ENCODE measurements at regions not wholly inside any gene's neighbourhood (a gene's known extent, or its start where the extent isn't known, plus 50 kb on each side); places are given as distances from the start of the nearest gene placed in this dataset.
"Not testable (repeated sequence)": the region's sequence is repeated elsewhere in the genome, so short reads cannot be mapped to it uniquely, and the experiment has no call there.

DNA sequence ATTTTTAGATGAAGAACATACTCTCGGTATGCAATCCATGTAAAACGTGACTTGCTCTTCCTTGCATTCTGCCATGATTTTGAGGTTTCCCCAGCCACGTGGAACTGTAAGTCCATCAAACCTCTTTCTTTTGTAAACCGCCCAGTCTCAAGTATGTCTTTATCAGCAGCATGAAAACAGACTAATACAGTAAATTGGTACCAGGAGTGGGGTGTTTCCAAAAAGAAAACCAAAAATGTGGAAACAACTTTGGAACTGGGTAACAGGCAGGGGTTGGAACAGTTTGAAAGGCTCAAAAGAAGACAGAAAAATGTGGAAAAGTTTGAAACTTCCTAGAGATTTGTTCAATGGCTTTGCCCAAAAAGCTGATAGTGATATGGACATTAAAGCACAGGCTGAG, 1957.9 kb downstream of the SUCLG1 start:
- DNase-seq (ENCODE audit: low read depth in 4 of 4, low spot score in 3 of 4): no peak

DNA sequence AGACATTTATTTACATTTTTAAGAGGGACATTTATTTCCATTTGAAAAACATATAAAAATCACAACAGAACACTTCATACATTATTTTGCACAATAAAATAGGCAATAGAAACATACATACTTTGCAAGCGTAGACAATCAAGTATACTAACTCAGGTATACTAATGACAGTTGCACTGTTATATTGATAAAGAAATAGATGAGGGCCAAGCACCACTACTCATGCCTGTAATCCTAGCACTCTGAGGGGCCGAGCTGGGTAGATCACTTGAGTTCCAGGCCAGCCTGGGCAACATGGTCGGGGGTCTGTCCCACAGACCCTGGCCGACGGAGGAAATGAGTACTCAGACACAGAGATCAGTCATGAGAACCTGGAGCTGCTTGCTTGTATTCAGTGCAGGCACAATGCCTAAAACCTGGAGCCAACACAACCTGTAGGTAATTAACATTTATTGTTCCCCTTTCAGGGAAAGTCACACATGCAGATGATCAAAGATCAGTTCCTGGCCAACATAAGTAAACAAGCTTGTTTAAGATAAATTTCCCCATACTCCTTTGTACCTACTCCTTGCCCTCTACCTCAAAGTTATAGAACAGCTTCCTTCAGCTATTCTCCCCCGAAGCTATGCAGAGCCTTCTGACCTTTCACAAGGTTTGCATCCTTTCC, 1960.2 kb downstream of the SUCLG1 start:
- DNase-seq (ENCODE audit: low read depth in 4 of 4, low spot score in 3 of 4): no peak

GRCh38 chr2:82494739-82495138, 1964.3 kb downstream of the SUCLG1 start:
- DNase-seq (ENCODE audit: low read depth in 4 of 4, low spot score in 3 of 4): no peak

DNA sequence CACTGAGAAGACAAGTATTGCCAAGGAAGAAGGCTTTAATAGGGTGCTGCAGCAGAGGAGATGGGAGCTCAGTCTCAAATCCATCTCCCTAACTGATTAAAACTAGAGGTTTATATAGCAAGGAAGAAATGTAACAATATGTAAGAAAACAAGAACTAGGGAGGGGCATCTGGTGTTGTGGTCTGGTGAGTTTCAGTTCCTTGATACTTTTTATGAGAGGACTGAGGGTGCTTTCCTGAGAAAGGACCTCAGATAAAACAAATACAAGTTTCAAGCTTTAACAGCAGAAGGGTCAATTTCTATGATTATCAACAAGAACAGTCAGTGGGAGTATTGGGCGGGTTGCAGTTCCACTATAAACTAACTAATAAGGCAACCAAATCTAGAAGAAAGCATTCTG, 1967.5 kb downstream of the SUCLG1 start:
- no peak for DNase-seq (ENCODE audit: low read depth in 4 of 4, low spot score in 3 of 4)

- DNase-seq (ENCODE audit: low read depth in 4 of 4, low spot score in 3 of 4): no peak
These were observed 1971.7 kb downstream of the SUCLG1 start for GRCh38 chr2:82487354-82487753.

DNA sequence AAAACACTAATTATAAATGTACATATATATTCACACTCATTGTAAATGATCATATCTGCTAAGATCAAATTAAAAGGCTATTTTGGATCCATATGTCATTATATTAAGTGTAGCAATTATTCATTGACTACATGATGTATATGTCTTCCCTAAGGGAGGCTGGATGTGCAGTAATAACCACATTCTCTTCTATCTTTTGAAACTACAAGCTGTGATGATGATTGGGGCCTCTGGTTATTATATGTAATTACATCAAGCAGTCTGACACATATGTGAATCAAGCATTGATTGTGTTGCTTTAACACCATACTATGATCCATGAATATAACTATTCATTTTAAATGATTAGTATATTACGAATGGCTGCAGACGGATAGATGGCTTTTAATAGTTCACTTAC, 1973.4 kb downstream of the SUCLG1 start:
- no peak for DNase-seq (ENCODE audit: low read depth in 4 of 4, low spot score in 3 of 4)

DNA sequence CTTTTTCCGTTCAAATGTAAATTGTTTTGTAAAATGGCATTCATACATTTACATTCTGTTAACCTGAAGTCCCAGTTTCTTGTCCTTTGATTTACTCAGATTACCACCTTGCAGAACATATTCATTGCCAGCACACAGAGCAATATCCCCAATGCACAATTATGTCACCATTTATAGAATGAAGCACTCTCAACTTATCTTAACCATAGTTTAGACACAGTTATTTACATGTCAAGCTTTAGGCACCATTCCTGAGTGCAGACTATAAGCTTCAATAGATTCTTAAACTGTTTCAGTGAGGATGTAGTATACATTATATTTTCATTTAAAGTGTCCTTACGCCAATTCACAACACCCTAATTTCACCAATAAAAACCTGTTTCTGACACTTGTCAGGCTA, 1977.9 kb downstream of the SUCLG1 start:
- no peak for DNase-seq (ENCODE audit: low read depth in 4 of 4, low spot score in 3 of 4)

- no peak for DNase-seq (ENCODE audit: low read depth in 4 of 4, low spot score in 3 of 4)
These were observed 1980.4 kb downstream of the SUCLG1 start for GRCh38 chr2:82478641-82479040.

GRCh38 chr2:82476094-82476493, 1983.0 kb downstream of the SUCLG1 start:
- no peak for DNase-seq (ENCODE audit: low read depth in 4 of 4, low spot score in 3 of 4)

GRCh38 chr2:82428251-82428650, 2030.8 kb downstream of the SUCLG1 start:
- no peak for DNase-seq (ENCODE audit: low read depth in 4 of 4, low spot score in 3 of 4)

DNA sequence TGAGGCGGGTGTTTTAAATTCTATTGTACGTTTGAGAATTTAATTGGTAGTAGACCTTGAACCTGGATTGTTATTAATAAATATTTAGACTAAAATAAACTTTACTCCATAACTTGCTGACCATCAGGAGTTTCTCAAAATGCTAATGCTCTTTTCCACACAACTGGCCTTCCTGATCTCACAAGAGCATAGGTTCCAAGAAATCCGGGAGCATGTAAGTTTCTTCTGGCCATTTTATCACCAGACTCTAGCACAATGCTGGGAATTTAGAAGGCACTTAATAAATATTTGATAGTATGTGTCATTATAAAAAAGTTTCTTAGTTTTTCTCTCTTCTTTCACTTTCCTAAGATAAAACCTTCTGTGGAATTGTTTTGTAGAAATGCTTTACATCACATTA, 2047.1 kb downstream of the SUCLG1 start:
- no peak for DNase-seq (ENCODE audit: low read depth in 4 of 4, low spot score in 3 of 4)

GRCh38 chr2:82411071-82411470, 2048.0 kb downstream of the SUCLG1 start:
- DNase-seq (ENCODE audit: low read depth in 4 of 4, low spot score in 3 of 4): no peak

- no peak for DNase-seq (ENCODE audit: low read depth in 4 of 4, low spot score in 3 of 4)
These were observed 2063.5 kb downstream of the SUCLG1 start for GRCh38 chr2:82395531-82395930.

DNA sequence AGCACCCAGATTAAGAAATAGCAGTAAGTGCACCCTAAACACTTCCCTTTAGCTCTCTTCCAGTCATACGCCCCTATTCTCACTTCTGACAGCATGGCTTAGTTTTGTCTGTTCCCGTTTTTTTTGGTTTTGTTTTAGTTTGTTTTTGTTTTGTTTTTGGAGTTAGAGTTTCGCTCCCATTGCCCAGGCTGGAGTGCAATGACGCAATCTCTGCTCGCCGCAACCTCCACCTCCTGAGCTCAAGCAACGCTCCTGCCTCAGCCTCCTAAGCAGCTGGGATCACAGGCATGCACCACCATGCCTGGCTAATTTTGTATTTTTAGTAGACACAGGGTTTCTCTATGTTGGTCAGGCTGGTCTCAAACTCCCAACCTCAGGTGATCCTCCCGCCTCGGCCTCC, 2067.7 kb downstream of the SUCLG1 start:
- no peak for DNase-seq (ENCODE audit: low read depth in 4 of 4, low spot score in 3 of 4)

- DNase-seq (ENCODE audit: low read depth in 4 of 4, low spot score in 3 of 4): no peak
These were observed 2051.1 kb upstream of the LRRTM1 start for GRCh38 chr2:82355622-82356021.

- DNase-seq (ENCODE audit: low read depth in 4 of 4, low spot score in 3 of 4): no peak
These were observed 2041.4 kb upstream of the LRRTM1 start for GRCh38 chr2:82345910-82346309.

GRCh38 chr2:82344670-82345069, 2040.1 kb upstream of the LRRTM1 start:
- DNase-seq (ENCODE audit: low read depth in 4 of 4, low spot score in 3 of 4): no peak

GRCh38 chr2:82342356-82342755, 2037.8 kb upstream of the LRRTM1 start:
- no peak for DNase-seq (ENCODE audit: low read depth in 4 of 4, low spot score in 3 of 4)

DNA sequence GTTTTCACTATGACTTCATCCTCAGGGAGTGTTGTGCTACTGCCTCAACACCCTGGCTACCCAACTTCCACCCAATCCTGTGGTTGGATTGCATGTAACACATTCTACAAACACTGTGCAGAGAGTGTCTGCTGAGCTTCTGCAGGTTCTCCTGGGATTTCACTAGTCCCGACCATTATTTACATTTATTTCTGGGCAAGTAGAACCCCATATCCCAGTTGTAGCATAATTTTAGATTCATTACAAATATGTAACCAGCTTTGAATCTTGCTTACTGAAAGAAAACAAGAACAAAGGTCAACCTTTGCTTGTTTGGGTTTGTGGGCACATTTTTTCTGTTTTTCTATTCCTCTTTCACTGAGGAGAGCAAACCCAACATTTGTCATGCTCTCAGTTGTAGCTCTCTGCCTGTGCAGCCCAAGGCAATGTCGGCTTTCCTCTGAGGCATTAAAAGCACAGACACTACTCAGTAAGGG, 2036.1 kb upstream of the LRRTM1 start:
- no peak for DNase-seq (ENCODE audit: low read depth in 4 of 4, low spot score in 3 of 4)

- DNase-seq (ENCODE audit: low read depth in 4 of 4, low spot score in 3 of 4): no peak
These were observed 2035.3 kb upstream of the LRRTM1 start for GRCh38 chr2:82339805-82340204.

GRCh38 chr2:82333697-82334096, 2029.1 kb upstream of the LRRTM1 start:
- no peak for DNase-seq (ENCODE audit: low read depth in 4 of 4, low spot score in 3 of 4)

- DNase-seq (ENCODE audit: low read depth in 4 of 4, low spot score in 3 of 4): no peak
These were observed 2025.6 kb upstream of the LRRTM1 start for GRCh38 chr2:82330155-82330554.

DNA sequence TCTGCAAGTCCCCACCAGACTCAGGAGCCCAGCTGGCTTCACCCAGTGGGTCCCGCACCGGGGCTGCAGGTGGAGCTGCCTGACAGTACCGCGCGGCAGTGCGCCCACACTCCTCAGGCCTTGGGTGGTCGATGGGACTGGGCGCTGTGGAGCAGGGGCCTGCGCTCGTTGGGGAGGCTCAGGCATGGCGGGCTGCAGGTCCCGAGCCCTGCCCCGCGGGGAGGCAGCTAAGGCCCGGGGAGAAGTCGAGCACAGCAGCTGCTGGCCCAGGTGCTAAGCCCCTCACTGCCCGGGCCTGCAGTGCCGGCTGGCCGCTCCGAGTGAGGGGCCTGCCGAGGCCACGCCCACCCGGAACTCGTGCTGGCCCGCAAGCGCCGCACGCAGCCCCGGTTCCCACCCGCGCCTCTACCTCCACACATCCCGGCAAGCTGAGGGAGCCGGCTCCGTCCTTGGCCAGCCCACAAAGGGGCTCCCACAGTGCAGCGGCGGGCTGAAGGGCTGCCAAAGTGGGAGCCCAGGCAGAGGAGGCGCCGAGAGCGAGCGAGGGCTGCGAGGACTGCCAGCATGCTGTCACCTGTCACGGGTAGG, 2021.7 kb upstream of the LRRTM1 start:
- DNase-seq (ENCODE audit: low read depth in 4 of 4, low spot score in 3 of 4): not testable (repeated sequence)

Data from left renal pelvis (tissue), 4 donors.